ENCODE measurements at regions not wholly inside any gene's neighbourhood (a gene's known extent, or its start where the extent isn't known, plus 50 kb on each side); places are given as distances from the start of the nearest gene placed in this dataset.

- no peaks in the 10 kb centered on the region for H3K36me3 Mint-ChIP-seq (ENCODE audit: unreplicated experiment)
- H3K4me3 Mint-ChIP-seq (ENCODE audit: unreplicated experiment) = no peak overlapping the region
- H3K27ac Mint-ChIP-seq (ENCODE audit: unreplicated experiment) = no peak overlapping the region
- no peaks in the 10 kb centered on the region for H3K4me1 Mint-ChIP-seq (ENCODE audit: unreplicated experiment)
- TF ChIP-seq CTCF (IDR thresholded peaks at IDR 0.05) = no peak
- H3K9me3 Mint-ChIP-seq (ENCODE audit: unreplicated experiment) = no peaks in the 10 kb centered on the region
- no peaks in the 10 kb centered on the region for H3K27me3 Mint-ChIP-seq (ENCODE audit: unreplicated experiment)
- DNase-seq (ENCODE audit: extremely low spot score, unreplicated experiment) = no peak
These were observed 204.8 kb upstream of the CT83 start for GRCh38 chrX:116667346-116668134.

DNA sequence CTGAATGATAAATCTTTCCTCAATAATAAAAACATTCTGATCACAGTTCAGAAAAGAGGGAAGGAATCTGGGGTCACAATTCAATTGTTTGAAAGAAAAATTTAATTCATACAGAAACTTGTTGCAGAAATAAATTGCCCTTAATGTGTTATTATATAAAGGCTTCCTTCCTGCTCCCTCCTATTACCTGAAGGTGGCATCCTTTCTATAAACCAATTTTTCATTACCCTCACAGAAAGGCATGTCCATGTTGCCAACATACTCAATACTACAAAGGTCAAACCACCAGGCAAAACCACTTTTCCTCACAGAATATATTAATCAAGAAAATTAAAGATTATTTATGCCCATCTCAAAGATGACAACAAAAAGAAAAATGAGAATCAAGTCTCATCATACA is 194.3 kb upstream of the CT83 start:
- no peak overlapping the region for H3K4me3 Mint-ChIP-seq (ENCODE audit: unreplicated experiment)
- H3K27me3 Mint-ChIP-seq (ENCODE audit: unreplicated experiment) = no peaks in the 10 kb centered on the region
- no peaks in the 10 kb centered on the region for H3K4me1 Mint-ChIP-seq (ENCODE audit: unreplicated experiment)
- no peak overlapping the region for H3K27ac Mint-ChIP-seq (ENCODE audit: unreplicated experiment)
- TF ChIP-seq CTCF (IDR thresholded peaks at IDR 0.05) = no peak
- H3K9me3 Mint-ChIP-seq (ENCODE audit: unreplicated experiment) = peaks cover 23% of the 10 kb centered on the region
- no peak for DNase-seq (ENCODE audit: extremely low spot score, unreplicated experiment)
- H3K36me3 Mint-ChIP-seq (ENCODE audit: unreplicated experiment) = no peaks in the 10 kb centered on the region

GRCh38 chrX:116628464-116628863 is 165.7 kb upstream of the CT83 start:
- TF ChIP-seq CTCF (IDR thresholded peaks at IDR 0.05) = no peak
- Mint-ChIP-seq H3K27ac (ENCODE audit: unreplicated experiment) (no peak overlapping the region), H3K36me3 (ENCODE audit: unreplicated experiment) (no peaks in the 10 kb centered on the region), H3K27me3 (ENCODE audit: unreplicated experiment) (no peaks in the 10 kb centered on the region), H3K4me1 (ENCODE audit: unreplicated experiment) (no peaks in the 10 kb centered on the region), H3K9me3 (ENCODE audit: unreplicated experiment) (peaks cover 23% of the 10 kb centered on the region), H3K4me3 (ENCODE audit: unreplicated experiment) (no peak overlapping the region)
- DNase-seq (ENCODE audit: extremely low spot score, unreplicated experiment) = no peak

DNA sequence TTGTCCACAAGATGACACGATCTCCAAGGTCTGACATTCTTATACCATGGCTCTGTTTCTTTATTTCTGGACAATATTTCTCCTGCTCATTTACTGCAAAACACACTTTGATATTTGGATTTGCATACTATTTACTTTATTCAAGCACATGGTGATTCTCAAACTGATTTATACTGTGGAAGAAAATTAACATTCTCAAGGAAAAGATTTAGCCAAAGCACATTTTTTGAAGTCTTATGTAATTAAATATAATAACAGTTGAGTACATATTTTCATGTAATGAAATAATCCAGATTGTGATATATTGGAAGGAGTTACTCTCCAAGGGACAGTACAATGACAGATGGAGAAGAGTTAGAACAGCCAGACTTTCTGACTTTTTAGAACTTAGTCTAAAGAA is 155.8 kb upstream of the CT83 start:
- Mint-ChIP-seq H3K9me3 (ENCODE audit: unreplicated experiment) (no peaks in the 10 kb centered on the region), H3K4me1 (ENCODE audit: unreplicated experiment) (no peaks in the 10 kb centered on the region)

More for the DNA sequence above, 155.8 kb upstream of the CT83 start:
- TF ChIP-seq CTCF (IDR thresholded peaks at IDR 0.05) = no peak
- no peak overlapping the region for H3K4me3 Mint-ChIP-seq (ENCODE audit: unreplicated experiment)
- no peak for DNase-seq (ENCODE audit: extremely low spot score, unreplicated experiment)
- H3K27me3 Mint-ChIP-seq (ENCODE audit: unreplicated experiment) = no peaks in the 10 kb centered on the region
- no peak overlapping the region for H3K27ac Mint-ChIP-seq (ENCODE audit: unreplicated experiment)
- no peaks in the 10 kb centered on the region for H3K36me3 Mint-ChIP-seq (ENCODE audit: unreplicated experiment)
